GM23338 (cell line): ENCODE measurements at regions not wholly inside any gene's neighbourhood (a gene's known extent, or its start where the extent isn't known, plus 50 kb on each side); places are given as distances from the start of the nearest gene placed in this dataset.

Source experiments
- ATAC-seq: fragments of 200-7000 bp; cut with Tn5 transposase; 3 replicates; pipeline ENCODE4 v1.9.1; 2020
- DNase-seq: peaks from one replicate; pipeline ENCODE4 v3.0.0-alpha.2; 2015; ENCODE audit warnings: low spot score
- H2AFZ ChIP-seq: fragments of 200-600 bp; sonication (generic); 2 replicates; pipeline ENCODE4 v1.8.0; 2016; ENCODE audit warnings: antibody characterized with exemption, mild to moderate bottlenecking, moderate library complexity
- H3F3A ChIP-seq: fragments of 200-600 bp; sonication (generic); replicated peaks from 2 replicates; pipeline ENCODE4 v1.8.0; 2017; ENCODE audit warnings: antibody characterized with exemption, mixed run types, low read depth
- H3K27ac ChIP-seq: fragments of 200-600 bp; sonication (generic); 2 replicates; pipeline ENCODE4 v1.6.1; 2016; ENCODE audit warnings: low read depth
- H3K27me3 ChIP-seq: fragments of 200-600 bp; sonication (generic); 2 replicates; pipeline ENCODE4 v1.8.0; 2016; ENCODE audit warnings: mild to moderate bottlenecking, mixed run types, moderate library complexity; ENCODE audit not compliant: insufficient read depth
- H3K36me3 ChIP-seq: fragments of 200-600 bp; sonication (generic); 2 replicates; pipeline ENCODE4 v1.8.0; 2016; ENCODE audit warnings: mild to moderate bottlenecking; ENCODE audit not compliant: insufficient read depth
- H3K4me1 ChIP-seq: fragments of 200-600 bp; sonication (generic); 2 replicates; pipeline ENCODE4 v1.8.0; 2016; ENCODE audit warnings: mild to moderate bottlenecking, moderate library complexity; ENCODE audit not compliant: insufficient read depth
- H3K4me2 ChIP-seq: fragments of 200-600 bp; sonication (generic); 2 replicates; pipeline ENCODE4 v1.7.1; 2017; ENCODE audit warnings: mixed run types
- H3K4me3 ChIP-seq: fragments of 200-600 bp; sonication (generic); 2 replicates; pipeline ENCODE4 v1.6.1; 2016; ENCODE audit warnings: mixed run types
- H3K79me2 ChIP-seq: fragments of 200-600 bp; sonication (generic); replicated peaks from 2 replicates; pipeline ENCODE4 v1.8.0; 2017; ENCODE audit warnings: mild to moderate bottlenecking; ENCODE audit not compliant: insufficient read depth
- H3K9me2 ChIP-seq: fragments of 200-600 bp; sonication (generic); 2 replicates; pipeline ENCODE4 v1.8.0; 2017; ENCODE audit not compliant: insufficient read depth
- H4K20me1 ChIP-seq: fragments of 200-600 bp; sonication (generic); replicated peaks from 2 replicates; pipeline ENCODE4 v1.8.0; 2017; ENCODE audit warnings: mild to moderate bottlenecking; ENCODE audit not compliant: insufficient read depth
- H3K27ac Mint-ChIP-seq: 2 replicates; pipeline ENCODE4 v1.8.0; 2020; ENCODE audit warnings: inconsistent platforms, mild to moderate bottlenecking, moderate library complexity, mixed read lengths
- H3K27me3 Mint-ChIP-seq: 3 replicates; pipeline ENCODE4 v1.8.0; 2022; ENCODE audit warnings: low read depth, mild to moderate bottlenecking, moderate library complexity, mixed read lengths, inconsistent platforms; ENCODE audit not compliant: insufficient read depth, poor library complexity
- H3K36me3 Mint-ChIP-seq: 3 replicates; pipeline ENCODE4 v1.8.0; 2021; ENCODE audit warnings: low read depth, mild to moderate bottlenecking, inconsistent platforms, moderate library complexity, mixed read lengths
- H3K4me1 Mint-ChIP-seq: 3 replicates; pipeline ENCODE4 v1.8.0; 2020; ENCODE audit warnings: mild to moderate bottlenecking, inconsistent platforms, mixed read lengths
- H3K4me3 Mint-ChIP-seq: 3 replicates; pipeline ENCODE4 v1.8.0; 2021; ENCODE audit warnings: moderate library complexity, mild to moderate bottlenecking, inconsistent platforms, mixed read lengths
- H3K9me3 Mint-ChIP-seq: 3 replicates; pipeline ENCODE4 v1.8.0; 2020; ENCODE audit warnings: moderate library complexity, mild to moderate bottlenecking, inconsistent platforms, mixed read lengths
- CREB1 ChIP-seq: fragments of 250-450 bp; sonication (Bioruptor Pico); IDR thresholded peaks from 2 replicates; pipeline ENCODE4 v1.5.0; 2020; ENCODE audit warnings: low read depth, mild to moderate bottlenecking, moderate library complexity
- CTCF ChIP-seq, 2 experiments: fragments of 200-600 bp in 1 of 2; sonication (generic) in 1 of 2; conservative IDR thresholded peaks; 2 replicates each; pipeline versions ENCODE4 v1.5.1 to v1.6.1; 2016 to 2017; ENCODE audit warnings: antibody characterized with exemption in 2 of 2, low read depth in 2 of 2, mild to moderate bottlenecking in 2 of 2, moderate library complexity in 1 of 2
- EZH2phosphoT487 ChIP-seq: fragments of 200-600 bp; sonication (generic); IDR thresholded peaks from one replicate; pipeline ENCODE4 v1.8.1; 2018; ENCODE audit warnings: antibody characterized with exemption; ENCODE audit not compliant: unreplicated experiment
- JUNB ChIP-seq: IDR thresholded peaks from one replicate; pipeline ENCODE4 v1.6.1; 2016; ENCODE audit warnings: antibody characterized with exemption; ENCODE audit not compliant: unreplicated experiment
- NANOG ChIP-seq: IDR thresholded peaks from 2 replicates; pipeline ENCODE4 v1.6.1; 2016; ENCODE audit warnings: antibody characterized with exemption, borderline replicate concordance
- POLR2AphosphoS5 ChIP-seq: IDR thresholded peaks from 2 replicates; pipeline ENCODE4 v1.6.1; 2016; ENCODE audit warnings: antibody characterized with exemption, low read depth
- ZNF114 ChIP-seq: fragments of 250-450 bp; sonication (Bioruptor Pico); IDR thresholded peaks from 2 replicates; pipeline ENCODE4 v1.5.0; 2020; ENCODE audit warnings: mild to moderate bottlenecking, moderate library complexity
- ZNF331 ChIP-seq: fragments of 250-450 bp; sonication (Bioruptor Pico); IDR thresholded peaks from 2 replicates; pipeline ENCODE4 v1.5.0; 2020; ENCODE audit warnings: low read depth, mild to moderate bottlenecking, moderate library complexity
- ZNF462 ChIP-seq: fragments of 250-450 bp; sonication (Bioruptor Pico); IDR thresholded peaks from 2 replicates; pipeline ENCODE4 v1.5.0; 2020; ENCODE audit warnings: mild to moderate bottlenecking, moderate library complexity
- TF ChIP-seq, protein P1 (sequence below): IDR thresholded peaks from 2 replicates; pipeline ENCODE4 v1.6.1; 2016; ENCODE audit warnings: antibody characterized with exemption

GRCh38 chr10:128267581-128267980, 141.4 kb upstream of the MKI67 start:
- ATAC-seq (no peak), DNase-seq (no peak)
- TF ChIP-seq ZNF114 (CRISPR knock-in tag) (no peak), ZNF462 (CRISPR knock-in tag) (no peak), CREB1 (CRISPR knock-in tag) (no peak), JUNB (no peak), POLR2AphosphoS5 (no peak), EZH2phosphoT487 (no peak), NANOG (no peak), CTCF (conservative IDR thresholded peaks at IDR 0.05; ENCODE audit: low read depth in 2 of 2) (no peak), ZNF331 (CRISPR knock-in tag) (no peak)
- TF ChIP-seq, protein P1, sequence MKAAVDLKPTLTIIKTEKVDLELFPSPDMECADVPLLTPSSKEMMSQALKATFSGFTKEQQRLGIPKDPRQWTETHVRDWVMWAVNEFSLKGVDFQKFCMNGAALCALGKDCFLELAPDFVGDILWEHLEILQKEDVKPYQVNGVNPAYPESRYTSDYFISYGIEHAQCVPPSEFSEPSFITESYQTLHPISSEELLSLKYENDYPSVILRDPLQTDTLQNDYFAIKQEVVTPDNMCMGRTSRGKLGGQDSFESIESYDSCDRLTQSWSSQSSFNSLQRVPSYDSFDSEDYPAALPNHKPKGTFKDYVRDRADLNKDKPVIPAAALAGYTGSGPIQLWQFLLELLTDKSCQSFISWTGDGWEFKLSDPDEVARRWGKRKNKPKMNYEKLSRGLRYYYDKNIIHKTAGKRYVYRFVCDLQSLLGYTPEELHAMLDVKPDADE = no peak
- Histone ChIP-seq H4K20me1 (no peaks in the 10 kb centered on the region), H3K27me3 (no peaks in the 10 kb centered on the region), H2AFZ (peak overlapping the region; percentile 47), H3K36me3 (no peaks in the 10 kb centered on the region), H3K79me2 (no peaks in the 10 kb centered on the region), H3K4me3 (no peak overlapping the region), H3K4me1 (peaks cover 27% of the 10 kb centered on the region), H3K27ac (no peak overlapping the region), H3K9me2 (no peaks in the 10 kb centered on the region), H3K4me2 (no peak overlapping the region), H3F3A (no peaks in the 10 kb centered on the region)
- Mint-ChIP-seq H3K27me3 (peaks cover 12% of the 10 kb centered on the region), H3K4me3 (no peak overlapping the region), H3K36me3 (no peaks in the 10 kb centered on the region), H3K27ac (no peak overlapping the region), H3K9me3 (no peaks in the 10 kb centered on the region; the same call in 2 of the 3 replicates), H3K4me1 (peaks cover 36% of the 10 kb centered on the region)
